Smooth muscle cell (in vitro differentiated cells): ENCODE measurements at regions not wholly inside any gene's neighbourhood (a gene's known extent, or its start where the extent isn't known, plus 50 kb on each side); places are given as distances from the start of the nearest gene placed in this dataset. TPM values are rescaled to one million over a fixed set of nuclear protein-coding genes. Genes with fewer than 3 reads are reported as not detected.

ENCODE experiments used
- DNase-seq: peaks from one replicate; lab custom pipeline; 2025; ENCODE audit not compliant: unreplicated experiment; lab: John Stamatoyannopoulos, UW
- H2AFZ ChIP-seq: fragments of 200-600 bp; sonication (generic); 2 replicates; pipeline ENCODE4 v1.6.0; 2016; ENCODE audit warnings: antibody characterized with exemption, low read depth, mild to moderate bottlenecking
- H3F3A ChIP-seq: fragments of 200-600 bp; sonication (generic); 2 replicates; pipeline ENCODE4 v1.6.0; 2017; ENCODE audit warnings: antibody characterized with exemption, low read depth
- H3K27ac ChIP-seq: fragments of 200-600 bp; sonication (generic); 2 replicates; pipeline ENCODE4 v1.5.1; 2016; ENCODE audit warnings: low read depth, mild to moderate bottlenecking
- H3K27me3 ChIP-seq: fragments of 200-600 bp; sonication (generic); 2 replicates; pipeline ENCODE4 v1.6.1; 2016; ENCODE audit warnings: low read depth, mild to moderate bottlenecking
- H3K36me3 ChIP-seq: fragments of 200-600 bp; sonication (generic); 2 replicates; pipeline ENCODE4 v1.5.1; 2016; ENCODE audit warnings: low read depth
- H3K4me1 ChIP-seq: fragments of 200-600 bp; sonication (generic); 2 replicates; pipeline ENCODE4 v1.5.1; 2016; ENCODE audit warnings: low read depth
- H3K4me2 ChIP-seq: fragments of 200-600 bp; sonication (generic); 2 replicates; pipeline ENCODE4 v1.6.0; 2016; ENCODE audit warnings: mild to moderate bottlenecking
- H3K4me3 ChIP-seq: fragments of 200-600 bp; sonication (generic); 2 replicates; pipeline ENCODE4 v1.5.1; 2016; ENCODE audit warnings: mild to moderate bottlenecking
- H3K79me2 ChIP-seq: fragments of 200-600 bp; sonication (generic); 2 replicates; pipeline ENCODE4 v1.6.0; 2016; ENCODE audit warnings: low read depth, mild to moderate bottlenecking
- H3K9ac ChIP-seq: fragments of 200-600 bp; sonication (generic); 2 replicates; pipeline ENCODE4 v1.6.0; 2016; ENCODE audit warnings: low read depth
- H3K9me3 ChIP-seq: fragments of 200-600 bp; sonication (generic); replicated peaks from 2 replicates; pipeline ENCODE4 v1.5.1; 2016; ENCODE audit warnings: low read depth
- H4K20me1 ChIP-seq: fragments of 200-600 bp; sonication (generic); 2 replicates; pipeline ENCODE4 v1.6.0; 2016; ENCODE audit warnings: low read depth
- WGBS: methylation state at CpG from one replicate; pipeline ENCODE4 v1.1.7; 2016; ENCODE audit warnings: low lambda C conversion rate; 5-methylcytosine and 5-hydroxymethylcytosine counted together
- microRNA-seq: library from miRNA; unstranded; fragments of <30 nt; microRNA quantifications from one replicate; pipeline ENCODE4, GENCODE V29; 2016; ENCODE audit warnings: borderline number of aligned reads
- small RNA-seq: library from RNA; depleted of rRNA; stranded (forward); fragments of <200 nt; gene quantifications from one replicate; pipeline ENCODE3, GENCODE V24; 2014
- TF ChIP-seq, protein P1 (sequence below): fragments of 200-600 bp; sonication (generic); IDR thresholded peaks from 2 replicates; pipeline ENCODE4 v1.5.1; 2017; ENCODE audit warnings: borderline replicate concordance, mild to moderate bottlenecking, antibody characterized with exemption; ENCODE audit not compliant: insufficient read depth, poor library complexity, severe bottlenecking

DNA sequence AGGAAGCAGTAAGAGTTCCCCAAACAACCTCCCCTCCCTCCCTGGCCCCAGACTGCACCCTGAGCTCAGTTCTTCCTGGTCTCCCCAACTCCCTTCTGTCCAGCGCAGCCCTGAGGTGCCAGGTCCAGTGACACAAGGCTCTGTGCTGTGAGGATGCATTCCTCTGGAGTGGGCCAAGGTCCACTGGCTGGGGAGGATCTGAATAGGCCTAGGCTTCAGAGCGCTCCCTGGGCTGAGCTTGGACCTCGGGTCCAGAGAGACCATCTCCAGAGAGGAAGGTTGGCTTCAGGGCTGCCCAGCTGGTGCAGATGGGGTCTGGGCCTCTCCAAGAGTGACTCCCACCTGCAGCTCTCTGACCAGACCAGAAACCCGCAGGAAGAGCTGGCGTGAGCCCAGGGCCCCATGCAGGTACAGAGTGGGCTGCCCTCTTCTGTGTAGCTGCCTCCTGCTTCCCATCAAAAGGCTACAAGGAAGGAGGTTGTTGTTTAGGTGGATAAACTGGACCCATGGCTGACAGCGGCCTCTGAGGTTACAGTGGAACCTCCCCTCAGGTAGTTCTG, 52.3 kb upstream of the MLN start:
- Histone ChIP-seq H3F3A (no peaks in the 10 kb centered on the region), H3K79me2 (no peaks in the 10 kb centered on the region), H2AFZ (no peak overlapping the region), H4K20me1 (no peaks in the 10 kb centered on the region), H3K27ac (no peak overlapping the region), H3K36me3 (no peaks in the 10 kb centered on the region), H3K4me2 (no peak overlapping the region), H3K9me3 (no peaks in the 10 kb centered on the region), H3K9ac (no peak overlapping the region), H3K4me1 (no peaks in the 10 kb centered on the region), H3K27me3 (no peaks in the 10 kb centered on the region), H3K4me3 (no peak overlapping the region)
- DNase-seq = no peak
- TF ChIP-seq, protein P1, sequence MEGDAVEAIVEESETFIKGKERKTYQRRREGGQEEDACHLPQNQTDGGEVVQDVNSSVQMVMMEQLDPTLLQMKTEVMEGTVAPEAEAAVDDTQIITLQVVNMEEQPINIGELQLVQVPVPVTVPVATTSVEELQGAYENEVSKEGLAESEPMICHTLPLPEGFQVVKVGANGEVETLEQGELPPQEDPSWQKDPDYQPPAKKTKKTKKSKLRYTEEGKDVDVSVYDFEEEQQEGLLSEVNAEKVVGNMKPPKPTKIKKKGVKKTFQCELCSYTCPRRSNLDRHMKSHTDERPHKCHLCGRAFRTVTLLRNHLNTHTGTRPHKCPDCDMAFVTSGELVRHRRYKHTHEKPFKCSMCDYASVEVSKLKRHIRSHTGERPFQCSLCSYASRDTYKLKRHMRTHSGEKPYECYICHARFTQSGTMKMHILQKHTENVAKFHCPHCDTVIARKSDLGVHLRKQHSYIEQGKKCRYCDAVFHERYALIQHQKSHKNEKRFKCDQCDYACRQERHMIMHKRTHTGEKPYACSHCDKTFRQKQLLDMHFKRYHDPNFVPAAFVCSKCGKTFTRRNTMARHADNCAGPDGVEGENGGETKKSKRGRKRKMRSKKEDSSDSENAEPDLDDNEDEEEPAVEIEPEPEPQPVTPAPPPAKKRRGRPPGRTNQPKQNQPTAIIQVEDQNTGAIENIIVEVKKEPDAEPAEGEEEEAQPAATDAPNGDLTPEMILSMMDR = no peak
- WGBS = 82% methylated on average over 6 of the region's 6 CpGs

DNA sequence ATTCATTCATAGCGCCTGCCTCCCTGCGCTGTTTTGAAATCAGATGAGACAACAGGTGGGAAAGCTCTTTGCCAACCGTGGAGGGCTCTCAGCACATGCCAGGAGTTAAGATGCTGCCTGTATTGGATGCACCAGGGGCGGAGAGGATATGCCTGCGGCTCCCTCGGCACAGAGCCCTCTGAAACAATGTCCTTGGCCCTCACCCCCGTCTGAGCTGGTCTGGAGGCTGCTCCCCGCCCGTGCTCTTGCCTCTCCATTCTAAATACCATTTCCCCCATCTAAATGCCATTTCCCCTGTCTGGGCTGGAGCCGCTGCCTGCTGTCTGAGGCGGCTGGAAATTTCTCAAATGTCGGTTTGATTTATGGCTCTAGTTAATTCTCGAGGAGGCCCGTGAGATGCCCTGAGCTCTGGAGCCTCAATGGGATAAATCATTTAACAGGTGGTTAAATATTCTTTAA, 50.8 kb upstream of the MLN start:
- Histone ChIP-seq H3K36me3 (no peaks in the 10 kb centered on the region), H3K4me2 (no peak overlapping the region), H3K9ac (no peak overlapping the region), H3F3A (no peaks in the 10 kb centered on the region), H3K9me3 (no peaks in the 10 kb centered on the region), H4K20me1 (no peaks in the 10 kb centered on the region), H2AFZ (no peak overlapping the region), H3K27me3 (no peaks in the 10 kb centered on the region), H3K27ac (no peak overlapping the region), H3K4me3 (no peak overlapping the region), H3K79me2 (no peaks in the 10 kb centered on the region), H3K4me1 (no peaks in the 10 kb centered on the region)
- TF ChIP-seq, protein P1 = no peak
- WGBS = 58% methylated on average over 14 of the region's 14 CpGs
- DNase-seq = no peak

DNA sequence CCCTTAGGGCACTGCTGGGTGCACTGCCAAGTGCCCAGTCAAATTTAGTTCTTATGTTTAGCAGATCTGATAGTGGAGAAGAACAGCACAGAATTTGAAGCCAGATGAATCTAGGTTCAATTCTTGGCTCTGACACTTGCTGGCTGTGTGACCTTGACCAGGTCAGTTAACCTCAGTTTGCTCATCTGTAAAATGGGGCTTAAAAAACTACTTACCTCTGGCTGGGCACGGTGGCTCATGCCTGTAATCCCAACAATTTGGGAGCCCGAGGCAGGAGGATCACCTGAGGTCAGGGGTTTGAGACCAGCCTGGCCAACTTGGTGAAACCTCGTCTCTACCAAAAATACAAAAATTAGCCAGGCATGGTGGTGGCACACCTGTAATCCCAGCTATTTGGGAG, 49.9 kb upstream of the MLN start:
- no peaks in the 10 kb centered on the region for H3F3A ChIP-seq
- no peak overlapping the region for H3K27ac ChIP-seq
- no peaks in the 10 kb centered on the region for H3K27me3 ChIP-seq
- DNase-seq = no peak
- TF ChIP-seq, protein P1 = no peak
- WGBS = 89% methylated on average over 3 of the region's 3 CpGs
- no peaks in the 10 kb centered on the region for H3K79me2 ChIP-seq
- no peak overlapping the region for H3K4me2 ChIP-seq
- no peaks in the 10 kb centered on the region for H4K20me1 ChIP-seq
- no peak overlapping the region for H3K9ac ChIP-seq
- H3K36me3 ChIP-seq = no peaks in the 10 kb centered on the region
- H2AFZ ChIP-seq = no peak overlapping the region
- no peaks in the 10 kb centered on the region for H3K9me3 ChIP-seq
- H3K4me1 ChIP-seq = no peaks in the 10 kb centered on the region
- no peak overlapping the region for H3K4me3 ChIP-seq

Small RNA genes lying in the stretch of these regions (microRNA-seq; reads per million reads assigned to microRNA genes)
- gene MIR7159 = not detected

Small RNA genes lying in the stretch of these regions (small RNA-seq; reads per million reads assigned to genes)
- gene AL138889.2 (not detected), gene MIR7159 (not detected)
